HepG2 (cell line): ENCODE measurements at regions not wholly inside any gene's neighbourhood (a gene's known extent, or its start where the extent isn't known, plus 50 kb on each side); places are given as distances from the start of the nearest gene placed in this dataset.

Experiments
- ATAC-seq: fragments of 200-7000 bp; cut with Tn5 transposase; 3 replicates; pipeline ENCODE4 v1.9.1; 2020; ENCODE audit warnings: mild to moderate bottlenecking, moderate library complexity
- BruUV-seq: library from RNA; stranded (reverse); fragments of 400-500 nt; replicated peaks from 2 replicates; lab custom pipeline; 2021; lab: Mats Ljungman, UMichigan
- CTCF ChIA-PET: fragments of 300-600 bp; formaldehyde crosslinking; extraction: SDS; loops from one replicate; lab custom pipeline; 2021; ENCODE audit warnings: low total read pairs, inconsistent platforms, low intra/inter-chr PET ratio; lab: Yijun Ruan, JAX
- POLR2A ChIA-PET: fragments of 350-600 bp; sonication (Branson Sonifier 250); formaldehyde crosslinking; loops from one replicate; lab custom pipeline; 2020; ENCODE audit warnings: antibody characterized with exemption, inconsistent platforms; lab: Yijun Ruan, JAX
- DNase-seq: peaks from one replicate; pipeline ENCODE4 v3.0.0-alpha.2; 2015; ENCODE audit warnings: low spot score
- FAIRE-seq: peaks from 3 replicates; lab custom pipeline; 2011; peaks lifted over from hg19 to GRCh38; lab: Jason Lieb, UNC
- H2AFZ ChIP-seq: one replicate; pipeline ENCODE4 v1.6.1; 2011; ENCODE audit warnings: low read length, inconsistent platforms
- H3K27ac ChIP-seq: fragments of 300-600 bp; 3 replicates; pipeline ENCODE4 v1.8.0; 2011; ENCODE audit warnings: mixed run types, mild to moderate bottlenecking, mixed read lengths, low read length, inconsistent platforms; ENCODE audit not compliant: insufficient read depth; ENCODE audit errors: extremely low read length
- H3K27me3 ChIP-seq, 2 experiments: fragments of 200-600 bp in 1 of 2; 2 replicates in 1 of 2; 3 replicates in 1 of 2; pipeline versions ENCODE4 v1.6.0 to v1.8.0; 2011; ENCODE audit warnings: low read length in 2 of 2, mild to moderate bottlenecking in 2 of 2, moderate library complexity in 2 of 2, inconsistent platforms in 1 of 2; ENCODE audit not compliant: insufficient read depth in 2 of 2, control insufficient read depth in 1 of 2
- H3K36me3 ChIP-seq, 2 experiments: fragments of 200-600 bp in 1 of 2; replicated peaks in 1 of 2; 2 replicates in 1 of 2; 3 replicates in 1 of 2; pipeline versions ENCODE4 v1.5.1 to v1.8.0; 2011; ENCODE audit warnings: low read length in 2 of 2, inconsistent platforms in 1 of 2; ENCODE audit not compliant: insufficient read depth in 2 of 2, control insufficient read depth in 1 of 2
- H3K4me1 ChIP-seq: 2 replicates; pipeline ENCODE4 v1.5.1; 2012; ENCODE audit warnings: low read length, inconsistent platforms; ENCODE audit not compliant: insufficient read depth
- H3K4me2 ChIP-seq: 2 replicates; pipeline ENCODE4 v1.6.0; 2011; ENCODE audit warnings: low read depth, low read length, inconsistent platforms
- H3K4me3 ChIP-seq, 3 experiments: fragments of 200-600 bp in 1 of 3; sonication (generic), shearing (Covaris generic) in 1 of 3; replicated peaks in 1 of 3; 2 replicates each; pipeline ENCODE4 v1.5.1; 2011 to 2016; ENCODE audit warnings: low read length in 3 of 3, inconsistent platforms in 2 of 3, low read depth in 2 of 3, mild to moderate bottlenecking in 2 of 3, control low read depth in 1 of 3, mixed read lengths in 1 of 3; ENCODE audit not compliant: insufficient read depth in 1 of 3
- H3K79me2 ChIP-seq: one replicate; pipeline ENCODE4 v1.6.1; 2011; ENCODE audit warnings: low read length, inconsistent platforms; ENCODE audit not compliant: insufficient read depth
- H3K9ac ChIP-seq: 2 replicates; pipeline ENCODE4 v1.6.0; 2011; ENCODE audit warnings: mild to moderate bottlenecking, low read depth, low read length, inconsistent platforms; ENCODE audit not compliant: insufficient read depth
- H3K9me3 ChIP-seq: 2 replicates; pipeline ENCODE4 v1.5.1; 2012; ENCODE audit warnings: mild to moderate bottlenecking, low read length
- H4K20me1 ChIP-seq: 2 replicates; pipeline ENCODE4 v1.6.0; 2011; ENCODE audit warnings: inconsistent platforms, mild to moderate bottlenecking, low read length, moderate library complexity; ENCODE audit not compliant: insufficient read depth
- BHLHE40 ChIP-seq: IDR thresholded peaks from 2 replicates; pipeline ENCODE4 v1.6.1; 2011; ENCODE audit warnings: low read length, improper control_type of control experiment
- CTCF ChIP-seq: sonication (generic); formaldehyde crosslinking; IDR thresholded peaks from 2 replicates; pipeline ENCODE4 v1.5.0; 2020; ENCODE audit warnings: mild to moderate bottlenecking, missing genetic modification reagents, moderate library complexity
- GPBP1L1 ChIP-seq: sonication (generic); formaldehyde crosslinking; IDR thresholded peaks from 2 replicates; pipeline ENCODE4 v1.5.0; 2020; ENCODE audit warnings: mild to moderate bottlenecking, missing genetic modification reagents
- NFIB ChIP-seq: sonication (generic); formaldehyde crosslinking; IDR thresholded peaks from 2 replicates; pipeline ENCODE4 v1.9.0; 2021; ENCODE audit warnings: missing genetic modification reagents, mild to moderate bottlenecking, borderline replicate concordance
- PCBP1 ChIP-seq: fragments of 200-400 bp; formaldehyde crosslinking; IDR thresholded peaks from 2 replicates; pipeline ENCODE4 v1.6.1; 2017; ENCODE audit warnings: mild to moderate bottlenecking, low read depth, low read length, borderline replicate concordance
- POLR2AphosphoS2 ChIP-seq: IDR thresholded peaks from 2 replicates; pipeline ENCODE4 v1.6.1; 2011; ENCODE audit warnings: low read depth, low read length, improper control_type of control experiment
- RBM22 ChIP-seq: fragments of 200-400 bp; formaldehyde crosslinking; optimal IDR thresholded peaks from 2 replicates; pipeline ENCODE3; 2017; ENCODE audit warnings: mild to moderate bottlenecking, low read length, moderate library complexity
- STAG1 ChIP-seq: sonication (generic); formaldehyde crosslinking; IDR thresholded peaks from 2 replicates; pipeline ENCODE4 v1.4.0; 2020; ENCODE audit warnings: missing genetic modification reagents
- TFE3 ChIP-seq: IDR thresholded peaks from 2 replicates; pipeline ENCODE4 v1.6.1; 2016
- WGBS: methylation state at CpG from one replicate; pipeline ENCODE4 v1.1.6; 2017; ENCODE audit warnings: low lambda C conversion rate; 5-methylcytosine and 5-hydroxymethylcytosine counted together
- in situ Hi-C: cut with HindIII; loops from 2 replicates; pipeline ENCODE4 v1.10.0; 2017; ENCODE audit warnings: low pct_unique_long_range_greater_than_20kb; ENCODE audit not compliant: extremely low pct_ligation_motif_present
- intact Hi-C: fragments of 100-400 bp; cut with micrococcal nuclease; formaldehyde crosslinking; loops from one replicate; pipeline ENCODE4 v1.10.0; 2022; ENCODE audit not compliant: unreplicated experiment

GRCh38 chr1:93735722-93736121 is 54.1 kb upstream of the BCAR3 start:
- Histone ChIP-seq H4K20me1 (no peaks in the 10 kb centered on the region), H3K4me3 (no peak overlapping the region), H3K27me3 (no peaks in the 10 kb centered on the region), H3K79me2 (no peaks in the 10 kb centered on the region), H3K4me1 (peaks cover 29% of the 10 kb centered on the region), H3K36me3 (no peaks in the 10 kb centered on the region), H3K27ac (no peak overlapping the region), H3K4me2 (no peak overlapping the region), H2AFZ (no peak overlapping the region), H3K9ac (no peak overlapping the region), H3K9me3 (no peaks in the 10 kb centered on the region)
- FAIRE-seq (no peak), ATAC-seq (no peak), DNase-seq (no peak)
- intact Hi-C loops = loop anchor here (1.0 to 10.0 kb wide), 3 partner anchors 51 to 105 kb away; partner anchors contain the start of gene BCAR3
- no peak for TF ChIP-seq TFE3 (CRISPR knock-in tag)
- TF ChIP-seq STAG1 (CRISPR knock-in tag) = 0 out of 2 replicates have a peak, but pooled peaks have one; percentile 9
- no peak for TF ChIP-seq GPBP1L1 (CRISPR knock-in tag)
- no peak for TF ChIP-seq PCBP1
- TF ChIP-seq BHLHE40 = no peak
- 0 out of 2 replicates have a peak, but pooled peaks have one; percentile 3 for TF ChIP-seq CTCF
- TF ChIP-seq POLR2AphosphoS2 = no peak
- TF ChIP-seq RBM22 = no peak
- no peak for TF ChIP-seq NFIB
- in situ Hi-C loops = no loop called here
- ChIA-PET CTCF (interaction anchor here (1.3 kb wide), 1 partner anchor 79 kb away, joined by 5 read pairs; no protein-coding TSS in a partner anchor), POLR2A (interaction anchor here (0.8 to 2.0 kb wide), 2 partner anchors 110 to 390 kb away, joined by 3 to 5 read pairs; partner anchors contain the start of gene DR1)
- WGBS = 96% methylated on average over 3 of the region's 3 CpGs
- no TSS peak for BruUV-seq
